Ovary (tissue), 7 donors: ENCODE measurements at regions not wholly inside any gene's neighbourhood (a gene's known extent, or its start where the extent isn't known, plus 50 kb on each side); places are given as distances from the start of the nearest gene placed in this dataset.

Experiments
- DNase-seq, 5 donors: peaks; one replicate each; pipeline ENCODE4 v3.0.0-alpha.2; 2019 to 2020
- H3K27ac ChIP-seq, 2 donors: fragments of 200-600 bp; one replicate each; pipeline versions ENCODE4 v1.5.1 to v1.8.0; 2019 to 2022
- H3K27me3 ChIP-seq: fragments of 200-600 bp; one replicate; pipeline ENCODE4 v1.8.0; 2022
- H3K36me3 ChIP-seq: fragments of 200-600 bp; sonication (generic); one replicate; pipeline ENCODE4 v1.5.1; 2019
- H3K4me1 ChIP-seq: one replicate; pipeline ENCODE4 v1.8.1; 2013; ENCODE audit warnings: mild to moderate bottlenecking, moderate library complexity; ENCODE audit not compliant: insufficient read depth
- H3K4me3 ChIP-seq: fragments of 200-600 bp; sonication (generic); one replicate; pipeline ENCODE4 v1.5.1; 2017
- H3K9me3 ChIP-seq, 2 donors: fragments of 200-600 bp in 1 of 2; sonication (generic) in 1 of 2; one replicate each; pipeline versions ENCODE4 v1.5.1 to v1.8.1; 2013 to 2019; ENCODE audit warnings: mild to moderate bottlenecking in 1 of 2, moderate library complexity in 1 of 2
- EP300 ChIP-seq: sonication (generic); formaldehyde crosslinking; IDR thresholded peaks from one replicate; pipeline ENCODE4 v1.6.1; 2017; ENCODE audit warnings: antibody characterized with exemption
- POLR2A ChIP-seq: fragments of 450-650 bp; IDR thresholded peaks from one replicate; pipeline ENCODE4 v1.6.1; 2017; ENCODE audit warnings: antibody characterized with exemption, mild to moderate bottlenecking, moderate library complexity
- WGBS, 3 donors: extraction: QIAGEN DNeasy Blood & Tissue Kit in 1 of 3; methylation state at CpG; one replicate each; pipeline versions ENCODE4 v1.1.5 to v1.1.7; 2013 to 2017; 5-methylcytosine and 5-hydroxymethylcytosine counted together
- intact Hi-C, 4 donors: fragments of 100-400 bp; cut with DNase I; formaldehyde crosslinking; loops; one replicate each; pipeline versions ENCODE4 v1.11.0 to v1.15.1; 2022 to 2023
- TF ChIP-seq, protein P1 (sequence below), 3 donors: fragments of 450-650 bp in 2 of 3; fragments of 200-600 bp in 1 of 3; IDR thresholded peaks; one replicate each; pipeline versions ENCODE4 v1.5.1 to v1.8.0; 2016 to 2022; ENCODE audit warnings: antibody characterized with exemption in 3 of 3, mild to moderate bottlenecking in 1 of 3
- donor health status: DM: no; HTN: no; CAD: no; lungs with moderate emphysema.
- donor health status: DM: no; HTN: no; CAD: no.
- donor health status: Bipolar disorder and iron deficiency.
- donor health status: DM: no; HTN: no; CAD: no.
- donor health status: DM: yes; HTN: yes; CAD: no.

DNA sequence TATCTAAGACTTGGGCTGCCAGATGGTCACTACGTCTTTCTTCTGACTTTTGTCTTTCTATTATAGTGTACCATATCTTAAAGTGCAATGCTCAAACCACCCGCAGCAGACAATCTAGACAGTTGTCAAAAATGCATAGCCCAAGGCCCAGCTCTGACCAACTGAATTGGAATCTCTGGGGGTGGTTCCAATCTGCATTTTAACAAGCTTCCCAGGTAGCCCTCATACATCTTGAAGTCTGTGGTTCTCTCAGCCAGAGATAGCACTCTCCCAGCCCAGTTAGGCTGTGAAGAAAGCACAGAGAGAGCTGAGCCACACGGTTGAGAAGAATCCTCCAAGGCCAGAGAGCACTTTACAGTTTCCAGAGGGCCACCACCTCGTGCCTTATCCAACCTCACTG lies 128.2 kb upstream of the HAND1 start:
- WGBS, 3 donors: 67 to 81% (median 70%) methylated on average over 4 of the region's 4 CpGs
- no peak overlapping the region for H3K4me3 ChIP-seq
- TF ChIP-seq, protein P1, sequence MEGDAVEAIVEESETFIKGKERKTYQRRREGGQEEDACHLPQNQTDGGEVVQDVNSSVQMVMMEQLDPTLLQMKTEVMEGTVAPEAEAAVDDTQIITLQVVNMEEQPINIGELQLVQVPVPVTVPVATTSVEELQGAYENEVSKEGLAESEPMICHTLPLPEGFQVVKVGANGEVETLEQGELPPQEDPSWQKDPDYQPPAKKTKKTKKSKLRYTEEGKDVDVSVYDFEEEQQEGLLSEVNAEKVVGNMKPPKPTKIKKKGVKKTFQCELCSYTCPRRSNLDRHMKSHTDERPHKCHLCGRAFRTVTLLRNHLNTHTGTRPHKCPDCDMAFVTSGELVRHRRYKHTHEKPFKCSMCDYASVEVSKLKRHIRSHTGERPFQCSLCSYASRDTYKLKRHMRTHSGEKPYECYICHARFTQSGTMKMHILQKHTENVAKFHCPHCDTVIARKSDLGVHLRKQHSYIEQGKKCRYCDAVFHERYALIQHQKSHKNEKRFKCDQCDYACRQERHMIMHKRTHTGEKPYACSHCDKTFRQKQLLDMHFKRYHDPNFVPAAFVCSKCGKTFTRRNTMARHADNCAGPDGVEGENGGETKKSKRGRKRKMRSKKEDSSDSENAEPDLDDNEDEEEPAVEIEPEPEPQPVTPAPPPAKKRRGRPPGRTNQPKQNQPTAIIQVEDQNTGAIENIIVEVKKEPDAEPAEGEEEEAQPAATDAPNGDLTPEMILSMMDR (IDR thresholded peaks at IDR 0.05): no peak
- TF ChIP-seq POLR2A (no peak), EP300 (no peak)
- intact Hi-C loops: no loop called here
- H3K4me1 ChIP-seq: peaks cover 1% of the 10 kb centered on the region
- H3K27me3 ChIP-seq: no peaks in the 10 kb centered on the region
- H3K9me3 ChIP-seq: no peaks in the 10 kb centered on the region
- no peak overlapping the region for H3K27ac ChIP-seq
- no peak for DNase-seq
- H3K36me3 ChIP-seq: no peaks in the 10 kb centered on the region

DNA sequence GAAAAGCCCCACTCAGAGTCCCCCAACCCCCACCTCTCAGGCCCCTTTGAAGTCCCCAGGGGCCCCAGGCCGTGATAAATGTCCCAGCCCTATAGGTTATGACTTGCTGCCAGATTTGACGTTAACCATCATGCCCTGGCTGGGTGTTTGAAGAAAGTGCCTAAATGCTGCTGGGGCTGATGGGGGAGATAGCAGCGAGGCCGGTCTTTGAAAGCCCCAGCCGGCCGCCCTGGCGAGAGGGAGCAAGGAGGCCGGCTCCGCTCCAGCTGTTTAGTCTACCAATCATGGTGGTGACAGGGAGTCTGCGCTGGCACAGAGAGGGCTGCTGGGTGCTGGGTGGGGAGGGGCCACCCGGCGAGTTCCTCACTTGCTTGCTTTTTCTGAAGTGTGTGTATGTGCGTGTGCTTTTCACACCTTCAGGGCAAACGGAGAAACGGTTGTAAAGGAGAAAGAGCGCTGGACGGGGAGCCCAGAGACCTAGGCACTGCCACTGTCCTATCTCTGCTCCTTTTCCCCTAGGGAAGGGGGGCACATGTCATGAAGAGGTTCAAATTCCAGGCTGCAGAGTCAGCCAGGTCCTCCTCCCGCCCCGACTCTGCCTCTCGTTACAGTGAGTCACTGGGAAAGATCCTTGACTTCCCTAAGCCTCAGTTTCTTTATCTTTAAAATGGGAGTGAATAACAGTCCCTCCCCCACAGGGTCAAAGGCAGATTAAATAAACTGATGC lies 126.1 kb upstream of the HAND1 start:
- no peak for DNase-seq
- intact Hi-C loops: no loop called here
- H3K36me3 ChIP-seq: no peaks in the 10 kb centered on the region
- H3K27me3 ChIP-seq: no peaks in the 10 kb centered on the region
- H3K4me3 ChIP-seq: no peak overlapping the region
- TF ChIP-seq, protein P1 (IDR thresholded peaks at IDR 0.05): no peak
- TF ChIP-seq POLR2A: no peak
- no peak for TF ChIP-seq EP300
- H3K4me1 ChIP-seq: no peaks in the 10 kb centered on the region
- 4 to 6% (median 6%) methylated on average over 20 of the region's 20 CpGs for WGBS, 3 donors
- H3K27ac ChIP-seq: no peak overlapping the region
- no peaks in the 10 kb centered on the region for H3K9me3 ChIP-seq

DNA sequence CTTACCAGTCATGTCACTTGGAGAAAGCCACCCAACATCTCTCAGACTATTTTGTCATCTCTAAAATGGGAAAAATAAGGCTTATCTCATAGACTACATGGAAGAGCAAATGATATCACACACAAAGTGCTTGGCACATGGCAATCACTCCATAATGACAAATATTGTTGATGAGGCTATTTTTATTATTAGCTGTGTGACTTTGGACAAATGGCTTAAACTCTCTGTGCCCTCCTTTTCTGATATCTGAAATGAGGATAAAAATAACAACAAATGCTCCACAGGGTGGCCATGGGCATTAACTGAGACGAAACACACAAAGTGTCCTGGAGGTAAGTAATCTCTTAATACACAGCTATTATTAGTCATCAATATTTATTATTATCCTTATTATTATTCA lies 125.5 kb upstream of the HAND1 start:
- TF ChIP-seq, protein P1 (IDR thresholded peaks at IDR 0.05): no peak
- TF ChIP-seq EP300 (no peak), POLR2A (no peak)
- Histone ChIP-seq H3K4me3 (no peak overlapping the region), H3K4me1 (no peaks in the 10 kb centered on the region), H3K9me3 (no peaks in the 10 kb centered on the region), H3K27me3 (no peaks in the 10 kb centered on the region), H3K36me3 (no peaks in the 10 kb centered on the region), H3K27ac (no peak overlapping the region)
- intact Hi-C loops: no loop called here
- no peak for DNase-seq
- 69 to 85% (median 76%) methylated on average over 1 of the region's 1 CpG for WGBS, 3 donors

DNA sequence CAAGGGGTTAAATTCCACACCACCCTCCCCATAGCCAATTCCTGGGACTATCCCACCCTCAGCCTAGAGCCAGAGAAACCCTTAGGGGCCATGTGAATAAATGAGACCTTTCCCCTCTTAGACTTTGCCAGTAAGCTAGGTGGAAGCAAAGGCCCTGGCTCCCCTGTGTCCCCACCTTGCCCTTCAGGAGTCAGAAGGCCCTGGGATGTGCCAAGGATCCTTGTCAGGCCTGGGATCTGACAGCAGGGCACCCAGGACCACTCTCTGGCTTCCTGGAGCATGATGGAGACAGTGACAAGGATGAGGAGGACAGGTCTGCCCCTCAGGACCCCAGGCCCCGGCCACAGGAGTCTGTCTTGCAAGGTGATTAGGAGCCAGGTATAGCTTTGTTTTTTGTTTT lies 125.0 kb upstream of the HAND1 start:
- intact Hi-C loops: no loop called here

More for the DNA sequence above, 125.0 kb upstream of the HAND1 start:
- no peak overlapping the region for H3K4me3 ChIP-seq
- H3K27ac ChIP-seq: no peak overlapping the region
- no peaks in the 10 kb centered on the region for H3K4me1 ChIP-seq
- no peak for DNase-seq
- H3K36me3 ChIP-seq: no peaks in the 10 kb centered on the region
- TF ChIP-seq, protein P1 (IDR thresholded peaks at IDR 0.05): no peak
- TF ChIP-seq EP300 (no peak), POLR2A (no peak)
- no peaks in the 10 kb centered on the region for H3K9me3 ChIP-seq
- H3K27me3 ChIP-seq: no peaks in the 10 kb centered on the region
- whole genome bisulfite sequencing, 3 donors: 79 to 94% (median 89%) methylated on average over 1 of the region's 1 CpG
